ENCODE measurements at regions not wholly inside any gene's neighbourhood (a gene's known extent, or its start where the extent isn't known, plus 50 kb on each side); places are given as distances from the start of the nearest gene placed in this dataset.

GRCh38 chr2:23037596-23037995 is 347.4 kb upstream of the KLHL29 start:
- TF ChIP-seq CTCF (IDR thresholded peaks at IDR 0.05; ENCODE audit: low read depth, low read length) (no peak), EZH2phosphoT487 (IDR thresholded peaks at IDR 0.05; ENCODE audit: low read depth) (no peak)
